HG03095 (cell line): ENCODE measurements at regions not wholly inside any gene's neighbourhood (a gene's known extent, or its start where the extent isn't known, plus 50 kb on each side); places are given as distances from the start of the nearest gene placed in this dataset.

Source experiments
- ATAC-seq: cut with Tn5 transposase; IDR thresholded peaks from one replicate; pipeline ENCODE4 v1.9.1; 2021; ENCODE audit warnings: moderate library complexity; ENCODE audit not compliant: unreplicated experiment

- no peak for ATAC-seq
These were observed 288.0 kb upstream of the PRMT6 start for GRCh38 chr1:106768501-106768900.

GRCh38 chr1:106773206-106773605 is 283.3 kb upstream of the PRMT6 start:
- no peak for ATAC-seq

GRCh38 chr1:106780066-106780465 is 276.4 kb upstream of the PRMT6 start:
- no peak for ATAC-seq

- ATAC-seq: no peak
These were observed 275.5 kb upstream of the PRMT6 start for GRCh38 chr1:106780806-106781569.

GRCh38 chr1:106785176-106785575 is 271.3 kb upstream of the PRMT6 start:
- no peak for ATAC-seq

- ATAC-seq: no peak
These were observed 269.0 kb upstream of the PRMT6 start for GRCh38 chr1:106787520-106787919.

GRCh38 chr1:106789686-106790085 is 266.8 kb upstream of the PRMT6 start:
- no peak for ATAC-seq

GRCh38 chr1:106791041-106791440 is 265.4 kb upstream of the PRMT6 start:
- no peak for ATAC-seq

GRCh38 chr1:106793651-106794050 is 262.8 kb upstream of the PRMT6 start:
- no peak for ATAC-seq

- ATAC-seq: no peak
These were observed 257.5 kb upstream of the PRMT6 start for GRCh38 chr1:106798991-106799390.

- ATAC-seq: no peak
These were observed 254.3 kb upstream of the PRMT6 start for GRCh38 chr1:106802181-106802580.

- ATAC-seq: no peak
These were observed 242.1 kb upstream of the PRMT6 start for GRCh38 chr1:106814418-106814817.

- ATAC-seq: no peak
These were observed 238.9 kb upstream of the PRMT6 start for GRCh38 chr1:106817575-106817974.

- ATAC-seq: no peak
These were observed 225.0 kb upstream of the PRMT6 start for GRCh38 chr1:106831511-106831910.

- peak; percentile 64 for ATAC-seq
These were observed 219.8 kb upstream of the PRMT6 start for GRCh38 chr1:106836708-106837107.

- no peak for ATAC-seq
These were observed 213.0 kb upstream of the PRMT6 start for GRCh38 chr1:106843518-106843917.

GRCh38 chr1:106846656-106847055 is 209.8 kb upstream of the PRMT6 start:
- peak; percentile 94 for ATAC-seq

- ATAC-seq: no peak
These were observed 195.4 kb upstream of the PRMT6 start for GRCh38 chr1:106861110-106861509.

GRCh38 chr1:106868828-106869227 is 187.6 kb upstream of the PRMT6 start:
- no peak for ATAC-seq

- peak; percentile 59 for ATAC-seq
These were observed 180.9 kb upstream of the PRMT6 start for GRCh38 chr1:106875622-106876021.

- peak; percentile 46 for ATAC-seq
These were observed 180.1 kb upstream of the PRMT6 start for GRCh38 chr1:106876384-106876783.

- ATAC-seq: no peak
These were observed 176.9 kb upstream of the PRMT6 start for GRCh38 chr1:106879538-106879937.

- ATAC-seq: no peak
These were observed 176.2 kb upstream of the PRMT6 start for GRCh38 chr1:106880226-106880625.
